Transverse colon (tissue), 4 donors: ENCODE measurements at regions not wholly inside any gene's neighbourhood (a gene's known extent, or its start where the extent isn't known, plus 50 kb on each side); places are given as distances from the start of the nearest gene placed in this dataset.

Source experiments
- DNase-seq: peaks from one replicate; pipeline ENCODE4 v3.0.0-alpha.2; 2019
- H3K27ac ChIP-seq, 4 donors: fragments of 200-600 bp; sonication (generic); 2 replicates each; pipeline ENCODE4 v1.5.1; 2016 to 2018; ENCODE audit warnings: inconsistent platforms in 4 of 4
- H3K27me3 ChIP-seq: fragments of 200-600 bp; sonication (generic); 2 replicates; pipeline ENCODE4 v1.5.1; 2017; ENCODE audit warnings: inconsistent platforms
- H3K36me3 ChIP-seq, 4 donors: fragments of 200-600 bp; sonication (generic); 2 replicates each; pipeline ENCODE4 v1.5.1; 2017 to 2019; ENCODE audit warnings: inconsistent platforms in 4 of 4
- H3K4me1 ChIP-seq, 4 donors: fragments of 200-600 bp; sonication (generic); 2 replicates each; pipeline ENCODE4 v1.5.1; 2017 to 2020; ENCODE audit warnings: inconsistent platforms in 4 of 4
- H3K4me3 ChIP-seq, 4 donors: fragments of 200-600 bp; sonication (generic); 1 replicate in 1 of 4; 2 replicates in 3 of 4; pipeline versions ENCODE4 v1.5.1 to v1.6.1; 2017 to 2019; ENCODE audit warnings: inconsistent platforms in 4 of 4
- H3K9me3 ChIP-seq, 2 donors: fragments of 200-600 bp; sonication (generic); 2 replicates each; pipeline ENCODE4 v1.5.1; 2017 to 2019; ENCODE audit warnings: inconsistent platforms in 2 of 2
- CTCF ChIP-seq, 5 experiments: fragments of 200-600 bp in 3 of 5; fragments of 450-650 bp in 2 of 5; sonication (generic) in 3 of 5; IDR thresholded peaks; 1 replicate in 2 of 5; 2 replicates in 3 of 5; pipeline ENCODE4 v1.5.1; 2016 to 2017; ENCODE audit warnings: antibody characterized with exemption in 5 of 5, inconsistent platforms in 3 of 5, mild to moderate bottlenecking in 2 of 5, moderate library complexity in 1 of 5
- EP300 ChIP-seq: sonication (generic); formaldehyde crosslinking; IDR thresholded peaks from one replicate; pipeline ENCODE4 v1.6.1; 2017; ENCODE audit warnings: antibody characterized with exemption, low read depth
- POLR2A ChIP-seq: fragments of 450-650 bp; IDR thresholded peaks from one replicate; pipeline ENCODE4 v1.6.1; 2016; ENCODE audit warnings: antibody characterized with exemption, mild to moderate bottlenecking, moderate library complexity
- POLR2AphosphoS5 ChIP-seq, 3 donors: sonication (generic); formaldehyde crosslinking; IDR thresholded peaks; one replicate each; pipeline ENCODE4 v1.6.1; 2016; ENCODE audit warnings: antibody characterized with exemption in 3 of 3
- WGBS, 2 donors: methylation state at CpG; one replicate each; pipeline ENCODE4 v1.1.5; 2018; ENCODE audit warnings: low coverage in 1 of 2; 5-methylcytosine and 5-hydroxymethylcytosine counted together
- in situ Hi-C, 4 donors: fragments of 200-750 bp; cut with MboI; loops; one replicate each; pipeline versions ENCODE4 v1.15.0 to v1.15.1; 2017; ENCODE audit warnings: low sequenced_read_pairs in 3 of 4, low pct_ligation_motif_present in 1 of 4, low pct_unique_long_range_greater_than_20kb in 1 of 4
- intact Hi-C: fragments of 100-400 bp; cut with DNase I; formaldehyde crosslinking; loops from one replicate; pipeline ENCODE4 v1.15.1; 2023; ENCODE audit warnings: low total_unique reads

GRCh38 chr20:19090332-19090731 lies 122.1 kb upstream of the SLC24A3 start:
- H3K36me3 ChIP-seq: no peaks in the 10 kb centered on the region
- no peaks in the 10 kb centered on the region for H3K4me1 ChIP-seq
- no peaks in the 10 kb centered on the region for H3K9me3 ChIP-seq
- in situ Hi-C loops (no loop called here), intact Hi-C loops (no loop called here)
- no peak overlapping the region for H3K4me3 ChIP-seq
- no peak for TF ChIP-seq POLR2A
- TF ChIP-seq POLR2AphosphoS5 (IDR thresholded peaks at IDR 0.05): no peak
- TF ChIP-seq EP300: no peak
- TF ChIP-seq CTCF (IDR thresholded peaks at IDR 0.05): no peak
- no peaks in the 10 kb centered on the region for H3K27me3 ChIP-seq
- DNase-seq: no peak
- H3K27ac ChIP-seq: no peak overlapping the region
- 57% methylated on average over 5 of the region's 5 CpGs; no CpG with 5 or more reads in 1 of the 2 donors for WGBS, 2 donors

- intact Hi-C loops: no loop called here
- Histone ChIP-seq H3K9me3 (no peaks in the 10 kb centered on the region), H3K36me3 (no peaks in the 10 kb centered on the region), H3K4me1 (peaks cover 7 to 26% (median 18%) of the 10 kb centered on the region in 4 donors), H3K27ac (no peak overlapping the region), H3K27me3 (no peaks in the 10 kb centered on the region), H3K4me3 (no peak overlapping the region)
- peak; percentile 38 for DNase-seq
- TF ChIP-seq EP300 (no peak), CTCF (IDR thresholded peaks at IDR 0.05) (no peak), POLR2A (no peak), POLR2AphosphoS5 (IDR thresholded peaks at IDR 0.05) (no peak)
- 76% methylated on average over 5 of the region's 5 CpGs; no CpG with 5 or more reads in 1 of the 2 donors for WGBS, 2 donors
- in situ Hi-C loops: no loop called here
These were observed 117.4 kb upstream of the SLC24A3 start for GRCh38 chr20:19094959-19095541.

- in situ Hi-C loops (no loop called here), intact Hi-C loops (no loop called here)
- Histone ChIP-seq H3K36me3 (no peaks in the 10 kb centered on the region), H3K4me1 (peaks cover 7 to 32% (median 25%) of the 10 kb centered on the region in 4 donors), H3K9me3 (no peaks in the 10 kb centered on the region), H3K27ac (no peak overlapping the region), H3K4me3 (no peak overlapping the region), H3K27me3 (no peaks in the 10 kb centered on the region)
- 70 to 80% methylated on average over 1 to 5 of the region's 5 CpGs for WGBS, 2 donors
- DNase-seq: no peak
- TF ChIP-seq POLR2A: no peak
- no peak for TF ChIP-seq POLR2AphosphoS5 (IDR thresholded peaks at IDR 0.05)
- TF ChIP-seq CTCF (IDR thresholded peaks at IDR 0.05): peak in 1 of 5 experiments; percentile 16
- TF ChIP-seq EP300: no peak
These were observed 116.7 kb upstream of the SLC24A3 start for GRCh38 chr20:19095762-19096161.

- DNase-seq: no peak
- intact Hi-C loops: no loop called here
These were observed 115.6 kb upstream of the SLC24A3 start for GRCh38 chr20:19096843-19097242.

More at GRCh38 chr20:19096843-19097242, 115.6 kb upstream of the SLC24A3 start:
- Histone ChIP-seq H3K27ac (no peak overlapping the region), H3K27me3 (no peaks in the 10 kb centered on the region), H3K36me3 (no peaks in the 10 kb centered on the region), H3K4me3 (no peak overlapping the region), H3K9me3 (no peaks in the 10 kb centered on the region), H3K4me1 (peaks cover 7 to 35% (median 26%) of the 10 kb centered on the region in 4 donors)
- in situ Hi-C loops: no loop called here
- WGBS, 2 donors: 92 to 100% methylated on average over 2 of the region's 2 CpGs
- no peak for TF ChIP-seq POLR2A
- TF ChIP-seq CTCF (IDR thresholded peaks at IDR 0.05): no peak
- no peak for TF ChIP-seq EP300
- TF ChIP-seq POLR2AphosphoS5 (IDR thresholded peaks at IDR 0.05): no peak
